ENCODE measurements at regions not wholly inside any gene's neighbourhood (a gene's known extent, or its start where the extent isn't known, plus 50 kb on each side); places are given as distances from the start of the nearest gene placed in this dataset.

DNA sequence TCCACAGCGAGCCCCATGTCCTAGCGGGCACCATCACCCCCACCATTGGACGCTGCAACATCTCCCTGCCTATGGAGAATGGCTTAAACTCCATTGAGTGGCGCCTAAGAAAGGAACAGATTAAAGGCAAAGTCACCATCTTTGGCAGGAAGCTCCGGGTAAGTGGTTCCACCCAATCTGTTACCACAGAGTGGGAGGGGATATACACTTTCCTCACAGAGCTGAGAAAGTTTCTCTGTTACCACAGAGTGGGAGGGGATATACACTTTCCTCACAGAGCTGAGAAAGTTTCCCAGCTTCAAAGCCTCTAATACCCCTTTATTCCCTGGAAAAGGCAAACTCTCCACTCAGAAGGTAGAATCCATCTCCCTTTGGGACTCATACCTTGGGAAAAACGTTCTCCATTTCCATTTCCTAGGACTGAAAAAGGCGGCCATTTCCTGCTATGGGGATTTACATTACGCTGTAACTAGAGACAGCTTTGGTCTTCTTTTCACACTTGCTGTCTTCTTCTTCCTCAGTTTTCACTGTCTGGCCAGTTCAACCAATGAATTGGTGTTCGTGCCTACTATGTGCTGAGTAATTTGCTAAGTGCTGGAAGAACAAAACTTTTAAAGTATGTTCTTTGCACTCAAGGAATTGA lies 63.4 kb upstream of the WWC1 start:
- TF ChIP-seq FOXP2 (optimal IDR thresholded peaks at IDR 0.05; ENCODE audit: control extremely low read depth, extremely low read length, insufficient read depth) (no peak), POLR2AphosphoS5 (IDR thresholded peaks at IDR 0.05; ENCODE audit: borderline replicate concordance, low read depth, low read length) (no peak)
